Neural progenitor cell (in vitro differentiated cells): ENCODE measurements at regions not wholly inside any gene's neighbourhood (a gene's known extent, or its start where the extent isn't known, plus 50 kb on each side); places are given as distances from the start of the nearest gene placed in this dataset.

Experiments used
- CTCF ChIP-seq: fragments of 200-600 bp; sonication (generic); IDR thresholded peaks from 2 replicates; pipeline ENCODE4 v1.5.1; 2017; ENCODE audit warnings: antibody characterized with exemption, mild to moderate bottlenecking
- EZH2phosphoT487 ChIP-seq: fragments of 200-600 bp; sonication (generic); IDR thresholded peaks from 2 replicates; pipeline ENCODE4 v1.6.1; 2017; ENCODE audit warnings: antibody characterized with exemption

GRCh38 chr11:112770487-112770886 lies 190.7 kb upstream of the NCAM1 start:
- TF ChIP-seq CTCF = no peak
- TF ChIP-seq EZH2phosphoT487 = no peak
